Psoas muscle (tissue), 7 donors: ENCODE measurements at regions not wholly inside any gene's neighbourhood (a gene's known extent, or its start where the extent isn't known, plus 50 kb on each side); places are given as distances from the start of the nearest gene placed in this dataset.

Experiments
- ATAC-seq, 4 donors: fragments of 200-7000 bp; cut with Tn5 transposase; one replicate each; pipeline ENCODE4 v1.9.1; 2020; ENCODE audit warnings: moderate library complexity in 3 of 4, mild to moderate bottlenecking in 2 of 4
- DNase-seq, 2 donors: peaks; one replicate each; pipeline ENCODE4 v3.0.0-alpha.2; 2020
- H3K27ac ChIP-seq: fragments of 200-600 bp; one replicate; pipeline ENCODE4 v1.8.0; 2022
- H3K27me3 ChIP-seq, 3 donors: fragments of 200-600 bp in 1 of 3; one replicate each; pipeline versions ENCODE4 v1.6.1 to v1.8.0; 2013 to 2022; ENCODE audit warnings: low read length in 2 of 3, mild to moderate bottlenecking in 2 of 3, moderate library complexity in 1 of 3; ENCODE audit not compliant: insufficient read depth in 3 of 3
- H3K36me3 ChIP-seq, 2 donors: fragments of 200-600 bp in 1 of 2; one replicate each; pipeline versions ENCODE4 v1.6.1 to v1.8.0; 2013 to 2022; ENCODE audit warnings: low read depth in 1 of 2, mild to moderate bottlenecking in 1 of 2, moderate library complexity in 1 of 2; ENCODE audit not compliant: insufficient read depth in 1 of 2
- H3K4me1 ChIP-seq: fragments of 200-600 bp; one replicate; pipeline ENCODE4 v1.8.0; 2022
- H3K4me3 ChIP-seq: fragments of 200-600 bp; one replicate; pipeline ENCODE4 v1.8.0; 2022; ENCODE audit warnings: mild to moderate bottlenecking
- H3K9me3 ChIP-seq: fragments of 200-600 bp; one replicate; pipeline ENCODE4 v1.8.0; 2022
- WGBS, 3 donors: extraction: QIAGEN DNeasy Blood & Tissue Kit; methylation state at CpG; one replicate each; pipeline versions ENCODE4 v1.1.6 to v1.1.7; 2013; 5-methylcytosine and 5-hydroxymethylcytosine counted together
- intact Hi-C, 2 donors: fragments of 100-400 bp; cut with DNase I; formaldehyde crosslinking; loops; one replicate each; pipeline versions ENCODE4 v1.11.0 to v1.14.2; 2022
- TF ChIP-seq, protein P1 (sequence below): fragments of 200-600 bp; IDR thresholded peaks from one replicate; pipeline ENCODE4 v1.8.0; 2022; ENCODE audit warnings: antibody characterized with exemption
- donor health status: healthy with polysubstance abuse.
- donor health status: DM: no; HTN: no; CAD: no; lungs with moderate emphysema.
- donor health status: Bipolar disorder and iron deficiency.
- donor health status: healthy.
- donor health status: DM: yes; HTN: yes; CAD: no.
- donor health status: DM: no; HTN: no; CAD: no.
- donor health status: DM: yes; HTN: yes; CAD: no.

DNA sequence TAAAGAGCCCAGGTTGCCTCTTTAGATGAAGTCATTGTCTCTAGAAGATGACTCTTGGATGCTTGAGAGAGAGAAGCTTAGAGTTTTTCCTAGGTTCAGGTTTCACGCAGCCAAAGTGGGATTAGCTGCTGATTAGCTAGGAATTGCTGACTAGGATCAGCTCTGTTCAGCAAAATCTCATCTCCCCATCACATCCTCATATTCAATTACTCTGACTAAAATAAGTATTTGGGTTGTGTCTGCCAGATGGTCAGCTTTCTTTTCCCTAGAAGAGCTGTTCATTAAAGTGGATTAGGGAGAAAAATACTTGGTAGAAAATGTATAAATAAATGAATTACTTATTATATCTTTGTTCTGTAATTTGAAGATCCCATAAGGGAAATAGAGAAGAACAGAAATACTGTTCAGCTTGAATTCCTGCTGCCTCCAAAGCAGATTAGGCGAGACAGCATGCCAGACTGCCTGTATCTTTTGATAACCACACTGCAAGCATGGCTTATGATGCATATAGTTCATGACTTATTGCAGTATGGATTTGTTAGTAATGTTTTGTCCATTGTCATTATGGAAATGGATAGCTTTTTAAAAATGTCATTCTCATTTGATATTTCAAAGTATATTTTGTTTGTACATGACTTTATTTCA is 184.8 kb upstream of the CD180 start:
- Histone ChIP-seq H3K36me3 (no peaks in the 10 kb centered on the region), H3K9me3 (no peaks in the 10 kb centered on the region), H3K27ac (no peak overlapping the region), H3K4me1 (no peaks in the 10 kb centered on the region), H3K4me3 (no peak overlapping the region), H3K27me3 (no peaks in the 10 kb centered on the region)
- no peak for ATAC-seq
- TF ChIP-seq, protein P1, sequence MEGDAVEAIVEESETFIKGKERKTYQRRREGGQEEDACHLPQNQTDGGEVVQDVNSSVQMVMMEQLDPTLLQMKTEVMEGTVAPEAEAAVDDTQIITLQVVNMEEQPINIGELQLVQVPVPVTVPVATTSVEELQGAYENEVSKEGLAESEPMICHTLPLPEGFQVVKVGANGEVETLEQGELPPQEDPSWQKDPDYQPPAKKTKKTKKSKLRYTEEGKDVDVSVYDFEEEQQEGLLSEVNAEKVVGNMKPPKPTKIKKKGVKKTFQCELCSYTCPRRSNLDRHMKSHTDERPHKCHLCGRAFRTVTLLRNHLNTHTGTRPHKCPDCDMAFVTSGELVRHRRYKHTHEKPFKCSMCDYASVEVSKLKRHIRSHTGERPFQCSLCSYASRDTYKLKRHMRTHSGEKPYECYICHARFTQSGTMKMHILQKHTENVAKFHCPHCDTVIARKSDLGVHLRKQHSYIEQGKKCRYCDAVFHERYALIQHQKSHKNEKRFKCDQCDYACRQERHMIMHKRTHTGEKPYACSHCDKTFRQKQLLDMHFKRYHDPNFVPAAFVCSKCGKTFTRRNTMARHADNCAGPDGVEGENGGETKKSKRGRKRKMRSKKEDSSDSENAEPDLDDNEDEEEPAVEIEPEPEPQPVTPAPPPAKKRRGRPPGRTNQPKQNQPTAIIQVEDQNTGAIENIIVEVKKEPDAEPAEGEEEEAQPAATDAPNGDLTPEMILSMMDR: no peak
- WGBS, 3 donors: 37 to 51% (median 37%) methylated on average over 2 of the region's 2 CpGs
- intact Hi-C loops: no loop called here
- no peak for DNase-seq

DNA sequence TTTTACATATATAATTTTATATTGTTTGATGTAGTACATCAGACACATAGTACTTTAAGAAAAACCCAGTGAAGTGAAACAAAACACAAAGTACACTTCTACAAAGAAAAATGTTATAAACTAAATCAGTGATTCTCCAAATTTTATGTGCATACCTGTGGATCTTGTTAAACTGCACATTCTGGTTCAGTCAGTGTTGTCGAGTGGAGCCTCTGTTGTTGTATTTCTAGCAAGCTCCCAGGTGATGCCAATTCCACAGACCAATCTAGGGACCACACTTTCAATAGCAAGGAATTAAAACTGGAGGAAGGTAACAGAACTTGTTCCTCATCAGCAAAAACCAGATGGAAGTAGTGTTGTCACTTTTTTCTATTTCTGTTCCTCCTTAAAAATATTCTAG is 183.8 kb upstream of the CD180 start:
- 87 to 94% (median 91%) methylated on average over 1 of the region's 1 CpG for WGBS, 3 donors
- intact Hi-C loops: no loop called here
- TF ChIP-seq, protein P1: no peak
- Histone ChIP-seq H3K4me3 (no peak overlapping the region), H3K27me3 (no peaks in the 10 kb centered on the region), H3K9me3 (no peaks in the 10 kb centered on the region), H3K4me1 (no peaks in the 10 kb centered on the region), H3K36me3 (no peaks in the 10 kb centered on the region), H3K27ac (no peak overlapping the region)
- ATAC-seq (no peak), DNase-seq (no peak)

DNA sequence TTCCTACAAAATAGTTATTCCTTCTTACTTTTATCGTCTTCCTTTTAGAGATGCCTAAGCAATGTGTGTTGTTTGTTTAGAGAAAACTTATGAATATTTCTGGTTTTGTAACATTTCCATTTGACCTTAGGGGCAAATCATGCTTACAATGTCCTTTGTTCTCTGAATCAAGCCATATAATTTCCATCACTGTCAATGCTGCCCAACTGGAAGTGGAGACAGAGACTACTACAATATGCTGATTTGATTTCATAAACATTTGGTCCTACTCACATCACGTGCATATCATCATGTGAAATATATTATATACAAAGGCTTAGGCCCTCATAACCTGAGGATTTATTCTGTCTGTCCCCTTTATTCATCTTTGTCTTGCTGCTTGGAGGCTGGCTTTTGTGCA is 183.2 kb upstream of the CD180 start:
- Histone ChIP-seq H3K27me3 (no peaks in the 10 kb centered on the region), H3K4me3 (no peak overlapping the region), H3K9me3 (no peaks in the 10 kb centered on the region), H3K4me1 (no peaks in the 10 kb centered on the region), H3K27ac (no peak overlapping the region), H3K36me3 (no peaks in the 10 kb centered on the region)
- ATAC-seq (no peak), DNase-seq (no peak)
- WGBS, 3 donors: 96 to 99% (median 98%) methylated on average over 2 of the region's 2 CpGs
- intact Hi-C loops: no loop called here
- TF ChIP-seq, protein P1: no peak

DNA sequence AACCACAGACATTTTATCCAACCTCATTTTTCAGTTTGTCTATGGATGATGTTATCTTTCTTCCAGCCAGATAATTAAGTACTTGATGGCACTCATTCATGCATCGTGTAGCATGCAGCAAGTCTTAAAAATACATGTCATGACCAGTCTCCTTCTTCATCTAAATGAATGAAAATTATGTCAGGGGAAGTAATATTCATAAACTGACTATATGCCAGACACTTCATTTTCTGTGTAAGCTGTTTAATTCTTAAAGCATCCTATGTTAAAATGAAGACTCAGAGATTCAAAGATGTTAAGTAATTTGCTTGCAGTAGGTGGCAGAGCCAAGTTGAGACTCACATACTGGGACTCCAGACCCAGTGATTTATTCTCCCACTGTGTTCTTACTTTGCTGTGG is 181.7 kb upstream of the CD180 start:
- DNase-seq (no peak), ATAC-seq (no peak)
- TF ChIP-seq, protein P1: no peak
- 20 to 42% (median 32%) methylated on average over 1 of the region's 1 CpG for WGBS, 3 donors
- Histone ChIP-seq H3K4me1 (no peaks in the 10 kb centered on the region), H3K27ac (no peak overlapping the region), H3K27me3 (no peaks in the 10 kb centered on the region), H3K36me3 (no peaks in the 10 kb centered on the region), H3K4me3 (no peak overlapping the region), H3K9me3 (no peaks in the 10 kb centered on the region)
- intact Hi-C loops: no loop called here

DNA sequence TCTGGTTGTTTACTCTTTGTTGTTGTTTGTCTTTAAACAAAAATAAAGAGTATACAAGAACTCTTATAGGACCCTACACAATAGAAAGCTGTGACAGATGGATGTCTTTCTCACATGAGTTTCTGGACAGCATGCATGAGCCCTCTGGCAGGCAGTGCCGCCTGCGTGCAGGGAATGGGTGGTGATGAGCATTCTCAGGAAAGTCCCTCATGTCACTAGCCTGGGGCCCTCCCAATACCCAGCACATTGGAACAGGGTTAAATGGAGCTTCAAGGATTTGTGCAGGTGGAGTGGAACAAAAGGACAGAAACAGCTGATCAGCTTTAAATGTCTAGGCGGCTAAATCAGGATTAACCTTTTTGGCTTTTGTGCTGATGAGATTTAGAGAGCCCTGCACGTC is 181.0 kb upstream of the CD180 start:
- 53 to 65% (median 56%) methylated on average over 4 of the region's 4 CpGs for WGBS, 3 donors
- no peak for ATAC-seq
- no peaks in the 10 kb centered on the region for H3K9me3 ChIP-seq
- no peak overlapping the region for H3K4me3 ChIP-seq
- H3K27ac ChIP-seq: no peak overlapping the region
- no peaks in the 10 kb centered on the region for H3K4me1 ChIP-seq
- intact Hi-C loops: no loop called here
- TF ChIP-seq, protein P1: no peak
- H3K36me3 ChIP-seq: no peaks in the 10 kb centered on the region
- no peaks in the 10 kb centered on the region for H3K27me3 ChIP-seq
- DNase-seq: no peak
